HEK293 (cell line): ENCODE measurements at regions not wholly inside any gene's neighbourhood (a gene's known extent, or its start where the extent isn't known, plus 50 kb on each side); places are given as distances from the start of the nearest gene placed in this dataset.

ENCODE experiments used
- CTCF ChIA-PET: fragments of 350-600 bp; formaldehyde crosslinking; extraction: SDS; loops from one replicate; lab custom pipeline; 2021; ENCODE audit warnings: antibody characterized with exemption; lab: Yijun Ruan, JAX
- POLR2A ChIA-PET: fragments of 300-600 bp; formaldehyde crosslinking; extraction: SDS; loops from one replicate; lab custom pipeline; 2020; ENCODE audit warnings: antibody characterized with exemption, inconsistent platforms; lab: Yijun Ruan, JAX
- H3K27ac ChIP-seq: fragments of 200-500 bp; sonication (Bioruptor generic); 2 replicates; pipeline ENCODE4 v1.5.1; 2014; ENCODE audit warnings: low read depth, low read length, control low read depth, inconsistent platforms; ENCODE audit errors: extremely low read depth
- H3K36me3 ChIP-seq, 2 experiments: fragments of 200-500 bp in 1 of 2; sonication (Bioruptor generic) in 1 of 2; 1 replicate in 1 of 2; 2 replicates in 1 of 2; pipeline ENCODE4 v1.5.1; 2014 to 2017; ENCODE audit warnings: inconsistent platforms in 2 of 2, low read length in 2 of 2; ENCODE audit not compliant: control insufficient read depth in 2 of 2, insufficient read depth in 1 of 2
- H3K4me1 ChIP-seq: fragments of 200-500 bp; sonication (Bioruptor generic); 2 replicates; pipeline ENCODE4 v1.5.1; 2014; ENCODE audit warnings: mild to moderate bottlenecking, low read length, inconsistent platforms; ENCODE audit not compliant: control insufficient read depth, insufficient read depth
- H3K4me3 ChIP-seq: 2 replicates; pipeline ENCODE4 v1.5.1; 2011; ENCODE audit warnings: low read depth, mild to moderate bottlenecking, control low read depth, low read length, moderate library complexity
- H3K9me3 ChIP-seq: fragments of 200-500 bp; sonication (Bioruptor generic); 2 replicates; pipeline ENCODE4 v1.5.1; 2014; ENCODE audit warnings: low read depth, low read length, inconsistent platforms; ENCODE audit not compliant: control insufficient read depth, insufficient read depth
- CTCF ChIP-seq: fragments of 450-650 bp; formaldehyde crosslinking; IDR thresholded peaks from 2 replicates; pipeline ENCODE4 v1.5.1; 2016; ENCODE audit warnings: missing biosample characterization, missing genetic modification characterization
- IKZF3 ChIP-seq: fragments of 450-650 bp; IDR thresholded peaks from 2 replicates; pipeline ENCODE4 v1.5.0; 2018; ENCODE audit warnings: missing biosample characterization, mild to moderate bottlenecking, missing genetic modification characterization, moderate library complexity
- INSM2 ChIP-seq: fragments of 450-650 bp; formaldehyde crosslinking; IDR thresholded peaks from 2 replicates; pipeline ENCODE4 v1.5.1; 2016; ENCODE audit warnings: missing biosample characterization, missing genetic modification characterization
- PRDM1 ChIP-seq: fragments of 450-650 bp; formaldehyde crosslinking; IDR thresholded peaks from 2 replicates; pipeline ENCODE4; 2016; ENCODE audit warnings: missing biosample characterization, missing genetic modification characterization
- PRDM4 ChIP-seq: fragments of 450-650 bp; formaldehyde crosslinking; IDR thresholded peaks from 2 replicates; pipeline ENCODE4 v1.5.1; 2017; ENCODE audit warnings: missing biosample characterization, missing genetic modification characterization
- PRDM6 ChIP-seq: fragments of 450-650 bp; formaldehyde crosslinking; IDR thresholded peaks from 2 replicates; pipeline ENCODE4 v1.5.1; 2017; ENCODE audit warnings: missing biosample characterization, missing genetic modification characterization
- SP3 ChIP-seq: fragments of 450-650 bp; formaldehyde crosslinking; IDR thresholded peaks from 2 replicates; pipeline ENCODE4 v1.5.1; 2016; ENCODE audit warnings: missing biosample characterization, missing genetic modification characterization
- ZBTB10 ChIP-seq: fragments of 450-650 bp; formaldehyde crosslinking; IDR thresholded peaks from 2 replicates; pipeline ENCODE4 v1.5.1; 2016; ENCODE audit warnings: missing biosample characterization, missing genetic modification characterization
- ZBTB7A ChIP-seq: fragments of 450-650 bp; formaldehyde crosslinking; IDR thresholded peaks from 2 replicates; pipeline ENCODE4 v1.5.1; 2016; ENCODE audit warnings: low read depth, missing biosample characterization, missing genetic modification characterization
- ZNF48 ChIP-seq: fragments of 450-650 bp; formaldehyde crosslinking; IDR thresholded peaks from 2 replicates; pipeline ENCODE4 v1.5.1; 2016; ENCODE audit warnings: missing biosample characterization, missing genetic modification characterization
- ZNF488 ChIP-seq: fragments of 450-650 bp; formaldehyde crosslinking; IDR thresholded peaks from 2 replicates; pipeline ENCODE4 v1.5.1; 2016; ENCODE audit warnings: missing biosample characterization, missing genetic modification characterization
- ZNF521 ChIP-seq: fragments of 450-650 bp; formaldehyde crosslinking; IDR thresholded peaks from 2 replicates; pipeline ENCODE4 v1.5.1; 2017; ENCODE audit warnings: missing biosample characterization, mild to moderate bottlenecking, missing genetic modification characterization
- ZNF561 ChIP-seq: fragments of 450-650 bp; IDR thresholded peaks from 2 replicates; pipeline ENCODE4 v1.5.1; 2018; ENCODE audit warnings: missing biosample characterization, missing genetic modification characterization, borderline replicate concordance
- ZNF654 ChIP-seq: fragments of 450-650 bp; formaldehyde crosslinking; IDR thresholded peaks from 2 replicates; pipeline ENCODE4 v1.5.1; 2016; ENCODE audit warnings: low read depth, missing biosample characterization, missing genetic modification characterization
- ZNF76 ChIP-seq: fragments of 450-650 bp; formaldehyde crosslinking; IDR thresholded peaks from 2 replicates; pipeline ENCODE4; 2016; ENCODE audit warnings: low read depth, missing biosample characterization, missing genetic modification characterization, borderline replicate concordance

- Histone ChIP-seq H3K4me3 (no peak overlapping the region), H3K4me1 (no peaks in the 10 kb centered on the region), H3K27ac (no peak overlapping the region), H3K9me3 (no peaks in the 10 kb centered on the region), H3K36me3 (no peaks in the 10 kb centered on the region)
- ChIA-PET POLR2A (no interaction called here), CTCF (interaction anchor here (0.7 to 3.9 kb wide), 5 partner anchors 71 to 368 kb away, joined by 3 to 21 read pairs (median 5); no protein-coding TSS in a partner anchor)
- TF ChIP-seq CTCF (tag by site-specific recombination) (peak; percentile 36; the same call in 1 of the 2 replicates), ZNF654 (tag by site-specific recombination) (peak; percentile 46), ZNF76 (tag by site-specific recombination) (no peak), ZBTB7A (tag by site-specific recombination) (no peak)
Observed at GRCh38 chr12:65673732-65674131, 150.6 kb upstream of the HMGA2 start.

- ChIA-PET POLR2A (no interaction called here), CTCF (interaction anchor here (1.1 to 3.9 kb wide), 3 partner anchors 72 to 369 kb away, joined by 3 to 21 read pairs (median 7); no protein-coding TSS in a partner anchor)
- no peak overlapping the region for H3K27ac ChIP-seq
- H3K9me3 ChIP-seq, result no peaks in the 10 kb centered on the region
- no peak overlapping the region for H3K4me3 ChIP-seq
- H3K4me1 ChIP-seq, result no peaks in the 10 kb centered on the region
- no peaks in the 10 kb centered on the region for H3K36me3 ChIP-seq
- TF ChIP-seq SP3 (tag by site-specific recombination) (no peak), INSM2 (tag by site-specific recombination) (no peak), PRDM1 (tag by site-specific recombination) (no peak), ZNF48 (tag by site-specific recombination) (no peak), ZNF488 (tag by site-specific recombination) (no peak), PRDM6 (tag by site-specific recombination) (peak; percentile 37; the same call in 1 of the 2 replicates), ZNF521 (no peak), IKZF3 (no peak), ZNF561 (tag by site-specific recombination) (no peak), ZBTB10 (tag by site-specific recombination) (no peak), PRDM4 (tag by site-specific recombination) (peak; percentile 51; the same call in 1 of the 2 replicates)
Observed at GRCh38 chr12:65675141-65675621, 149.1 kb upstream of the HMGA2 start.
